PC-3 (cell line): ENCODE measurements at regions not wholly inside any gene's neighbourhood (a gene's known extent, or its start where the extent isn't known, plus 50 kb on each side); places are given as distances from the start of the nearest gene placed in this dataset.

Experiments
- ATAC-seq: fragments of 200-7000 bp; cut with Tn5 transposase; 2 replicates; pipeline ENCODE4 v1.9.1; 2020; ENCODE audit warnings: mild to moderate bottlenecking, moderate library complexity
- BruUV-seq: library from RNA; stranded (reverse); fragments of 400-500 nt; replicated peaks from 2 replicates; lab custom pipeline; 2021; lab: Mats Ljungman, UMichigan
- CTCF ChIA-PET: fragments of 300-600 bp; sonication (Branson Sonifier 250); formaldehyde crosslinking; loops from one replicate; lab custom pipeline; 2022; ENCODE audit warnings: antibody characterized with exemption; lab: Charles Lee
- POLR2A ChIA-PET: fragments of 300-600 bp; sonication (Branson Sonifier 250); formaldehyde crosslinking; loops from one replicate; lab custom pipeline; 2022; ENCODE audit warnings: antibody characterized with exemption; ENCODE audit not compliant: unreplicated experiment; lab: Charles Lee
- DNase-seq: peaks from one replicate; pipeline ENCODE4 v3.0.0-alpha.2; 2015
- H2AFZ ChIP-seq: fragments of 300-600 bp; sonication (generic); 2 replicates; pipeline ENCODE4 v1.6.0; 2016; ENCODE audit warnings: antibody characterized with exemption, low read length
- H3F3A ChIP-seq: fragments of 300-600 bp; sonication (generic); one replicate; pipeline ENCODE4 v1.6.0; 2017; ENCODE audit warnings: antibody characterized with exemption, low read length, control low read depth, mild to moderate bottlenecking; ENCODE audit not compliant: unreplicated experiment
- H3K27ac ChIP-seq: fragments of 300-600 bp; sonication (generic); 2 replicates; pipeline ENCODE4 v1.5.1; 2016; ENCODE audit warnings: mild to moderate bottlenecking, low read length
- H3K27me3 ChIP-seq: fragments of 300-600 bp; sonication (generic); 2 replicates; pipeline ENCODE4 v1.6.1; 2016; ENCODE audit warnings: low read length, mixed read lengths
- H3K36me3 ChIP-seq: fragments of 300-600 bp; sonication (generic); 2 replicates; pipeline ENCODE4 v1.6.1; 2016; ENCODE audit warnings: low read depth, mixed run types, low read length, mixed read lengths
- H3K4me1 ChIP-seq: fragments of 300-600 bp; sonication (generic); 2 replicates; pipeline ENCODE4 v1.5.1; 2016; ENCODE audit warnings: low read length; ENCODE audit not compliant: insufficient read depth
- H3K4me2 ChIP-seq: fragments of 300-600 bp; sonication (generic); 2 replicates; pipeline ENCODE4 v1.6.0; 2016; ENCODE audit warnings: low read length
- H3K4me3 ChIP-seq: fragments of 300-600 bp; sonication (generic); 2 replicates; pipeline ENCODE4 v1.5.1; 2016; ENCODE audit warnings: mild to moderate bottlenecking, low read length, mixed read lengths
- H3K79me2 ChIP-seq: fragments of 300-600 bp; sonication (generic); 2 replicates; pipeline ENCODE4 v1.6.1; 2017; ENCODE audit warnings: low read length, mixed read lengths
- H3K9ac ChIP-seq: fragments of 300-600 bp; sonication (generic); 2 replicates; pipeline ENCODE4 v1.6.0; 2016; ENCODE audit warnings: mild to moderate bottlenecking, low read length
- H3K9me2 ChIP-seq: fragments of 300-600 bp; sonication (generic); replicated peaks from 2 replicates; pipeline ENCODE4 v1.6.1; 2016; ENCODE audit warnings: mixed run types, low read length, mixed read lengths
- H3K9me3 ChIP-seq: fragments of 300-600 bp; sonication (generic); 2 replicates; pipeline ENCODE4 v1.6.1; 2016; ENCODE audit warnings: low read length, mixed read lengths
- H4K20me1 ChIP-seq: fragments of 300-600 bp; sonication (generic); 2 replicates; pipeline ENCODE4 v1.6.1; 2016; ENCODE audit warnings: low read length, mixed read lengths
- CTCF ChIP-seq: fragments of 300-600 bp; sonication (generic); conservative IDR thresholded peaks from 2 replicates; pipeline ENCODE4 v1.5.1; 2017; ENCODE audit warnings: antibody characterized with exemption, low read depth, mild to moderate bottlenecking, low read length
- EZH2 ChIP-seq: fragments of 300-600 bp; sonication (generic); IDR thresholded peaks from one replicate; pipeline ENCODE4 v1.6.1; 2017; ENCODE audit warnings: antibody characterized with exemption, mild to moderate bottlenecking, low read length; ENCODE audit not compliant: unreplicated experiment
- EZH2phosphoT487 ChIP-seq: fragments of 300-600 bp; sonication (generic); IDR thresholded peaks from 2 replicates; pipeline ENCODE4 v1.6.1; 2018; ENCODE audit warnings: mild to moderate bottlenecking, antibody characterized with exemption, low read length, borderline replicate concordance
- intact Hi-C: fragments of 100-400 bp; cut with micrococcal nuclease; formaldehyde crosslinking; loops from 2 replicates; pipeline ENCODE4 v1.9.0; 2023

DNA sequence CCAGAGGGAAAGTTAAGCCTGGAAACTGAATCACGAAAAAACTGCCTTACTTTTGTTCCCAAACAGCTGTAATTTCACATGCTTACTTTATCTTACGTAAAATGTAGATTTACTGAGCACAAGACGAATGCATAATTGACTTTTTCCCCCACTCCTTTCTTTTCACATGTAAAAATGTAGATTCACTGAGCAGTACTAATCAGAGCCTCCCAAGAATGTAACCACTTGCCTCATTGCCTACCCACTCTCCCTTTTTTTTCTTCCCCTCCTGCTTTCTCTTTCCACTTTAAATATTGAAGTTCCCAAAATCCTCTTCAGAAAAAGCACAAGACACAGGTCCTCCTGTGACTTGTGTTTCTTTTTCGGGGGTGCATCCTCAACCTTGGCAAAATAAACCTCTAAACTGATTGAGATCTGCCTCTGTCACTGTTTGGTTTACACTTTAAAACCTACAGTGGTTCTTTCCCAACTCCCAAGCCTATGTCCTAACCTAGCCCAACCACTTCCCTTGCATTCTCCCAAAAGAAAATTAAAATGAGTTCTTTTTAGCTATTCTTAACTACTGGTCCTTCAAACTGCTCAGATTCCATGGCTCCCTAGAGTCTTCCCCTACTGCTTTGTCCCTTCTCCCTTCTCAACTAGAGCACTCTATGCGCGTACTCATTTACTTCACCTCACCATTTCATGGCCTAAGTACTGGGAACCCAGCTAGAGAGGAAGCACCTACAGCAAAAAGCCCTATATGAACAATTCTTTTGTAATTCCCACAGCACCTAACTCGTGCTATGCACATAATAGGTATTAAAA is 236.6 kb upstream of the MKLN1 start:
- intact Hi-C loops: no loop called here
- Histone ChIP-seq H3K9ac (no peak overlapping the region), H2AFZ (no peak overlapping the region), H4K20me1 (peaks cover 3% of the 10 kb centered on the region; the same call in 1 of the 2 replicates), H3K27me3 (no peaks in the 10 kb centered on the region), H3K36me3 (peaks cover 8% of the 10 kb centered on the region; the same call in 1 of the 2 replicates), H3K79me2 (peaks cover 60% of the 10 kb centered on the region), H3K4me3 (no peak overlapping the region), H3K4me2 (no peak overlapping the region), H3F3A (no peaks in the 10 kb centered on the region), H3K4me1 (peaks cover 12% of the 10 kb centered on the region), H3K9me3 (no peaks in the 10 kb centered on the region), H3K27ac (no peak overlapping the region), H3K9me2 (no peaks in the 10 kb centered on the region)
- BruUV-seq: no TSS peak
- no peak for DNase-seq
- CTCF ChIA-PET: no interaction called here
- POLR2A ChIA-PET: no interaction called here
- no peak for TF ChIP-seq EZH2
- no peak for TF ChIP-seq EZH2phosphoT487
- no peak for TF ChIP-seq CTCF
- no peak for ATAC-seq

- no peak overlapping the region for H3K27ac ChIP-seq
- peaks cover 6% of the 10 kb centered on the region; the same call in 1 of the 2 replicates for H3K36me3 ChIP-seq
- POLR2A ChIA-PET: interaction anchor here (0.6 kb wide), 1 partner anchor 176 kb away, joined by 3 read pairs; no protein-coding TSS in a partner anchor
- no peaks in the 10 kb centered on the region for H3F3A ChIP-seq
- BruUV-seq: no TSS peak
- no peak overlapping the region for H2AFZ ChIP-seq
- H3K4me2 ChIP-seq: no peak overlapping the region
- TF ChIP-seq CTCF (no peak), EZH2phosphoT487 (no peak), EZH2 (no peak)
- ATAC-seq (no peak), DNase-seq (no peak)
- peaks cover 12% of the 10 kb centered on the region for H3K4me1 ChIP-seq
- intact Hi-C loops: no loop called here
- H3K4me3 ChIP-seq: no peak overlapping the region
- H4K20me1 ChIP-seq: peaks cover 3% of the 10 kb centered on the region; the same call in 1 of the 2 replicates
- H3K79me2 ChIP-seq: peaks cover 75% of the 10 kb centered on the region
- CTCF ChIA-PET: no interaction called here
- H3K9me3 ChIP-seq: no peaks in the 10 kb centered on the region
- H3K27me3 ChIP-seq: no peaks in the 10 kb centered on the region
- no peak overlapping the region for H3K9ac ChIP-seq
- no peaks in the 10 kb centered on the region for H3K9me2 ChIP-seq
Measured at GRCh38 chr7:131094685-131095084, 233.0 kb upstream of the MKLN1 start.

DNA sequence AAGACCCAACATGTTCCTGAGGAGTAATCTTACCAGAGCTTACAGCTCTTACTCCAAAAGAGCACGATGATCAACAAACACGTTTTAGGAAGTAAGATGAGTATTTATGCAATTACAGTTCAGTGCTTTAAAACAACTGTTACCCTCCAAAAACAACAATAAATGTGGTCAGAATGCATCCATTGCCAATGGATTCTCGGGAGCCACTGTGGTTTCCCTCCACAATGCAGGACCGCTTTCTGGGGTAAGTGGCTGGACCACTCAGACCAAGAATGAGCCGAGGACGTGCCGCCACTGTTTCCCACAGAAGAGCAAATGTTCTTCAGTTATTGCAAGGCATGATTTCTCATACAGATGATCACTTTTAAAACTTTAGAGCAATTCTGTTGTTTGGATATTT is 232.3 kb upstream of the MKLN1 start:
- H3K9me3 ChIP-seq: no peaks in the 10 kb centered on the region
- H3K9ac ChIP-seq: no peak overlapping the region
- no peak overlapping the region for H3K4me2 ChIP-seq
- ChIA-PET POLR2A (interaction anchor here (0.6 kb wide), 1 partner anchor 175 kb away, joined by 3 read pairs; no protein-coding TSS in a partner anchor), CTCF (no interaction called here)
- peaks cover 3% of the 10 kb centered on the region; the same call in 1 of the 2 replicates for H4K20me1 ChIP-seq
- no peak overlapping the region for H3K27ac ChIP-seq
- H2AFZ ChIP-seq: no peak overlapping the region
- peaks cover 12% of the 10 kb centered on the region for H3K4me1 ChIP-seq
- H3K27me3 ChIP-seq: no peaks in the 10 kb centered on the region
- H3F3A ChIP-seq: no peaks in the 10 kb centered on the region
- H3K79me2 ChIP-seq: peaks cover 75% of the 10 kb centered on the region
- intact Hi-C loops: no loop called here
- H3K9me2 ChIP-seq: no peaks in the 10 kb centered on the region
- peaks cover 6% of the 10 kb centered on the region; the same call in 1 of the 2 replicates for H3K36me3 ChIP-seq
- ATAC-seq (no peak), DNase-seq (no peak)
- no peak overlapping the region for H3K4me3 ChIP-seq
- no TSS peak for BruUV-seq
- TF ChIP-seq EZH2 (no peak), CTCF (no peak), EZH2phosphoT487 (no peak)
